DND-41 (cell line): ENCODE measurements at regions not wholly inside any gene's neighbourhood (a gene's known extent, or its start where the extent isn't known, plus 50 kb on each side); places are given as distances from the start of the nearest gene placed in this dataset.

Experiments
- ATAC-seq: fragments of 200-7000 bp; cut with Tn5 transposase; 3 replicates; pipeline ENCODE4 v1.9.1; 2021; ENCODE audit warnings: low read depth; ENCODE audit not compliant: insufficient read depth
- DNase-seq: peaks from one replicate; pipeline ENCODE4 v3.0.0-alpha.2; 2020
- H2AFZ ChIP-seq: 2 replicates; pipeline ENCODE4 v1.6.0; 2012; ENCODE audit warnings: low read depth, low read length
- H3K27ac ChIP-seq: 2 replicates; pipeline ENCODE4 v1.5.1; 2012; ENCODE audit warnings: low read length, inconsistent platforms
- H3K27me3 ChIP-seq: fragments of 200-600 bp; sonication (generic); 2 replicates; pipeline ENCODE4 v1.6.0; 2012; ENCODE audit warnings: low read length, mild to moderate bottlenecking, inconsistent platforms; ENCODE audit not compliant: insufficient read depth, poor library complexity
- H3K36me3 ChIP-seq: 2 replicates; pipeline ENCODE4 v1.5.1; 2012; ENCODE audit warnings: low read length, inconsistent platforms; ENCODE audit not compliant: insufficient read depth
- H3K4me1 ChIP-seq: 2 replicates; pipeline ENCODE4 v1.5.1; 2012; ENCODE audit warnings: mild to moderate bottlenecking, low read length; ENCODE audit not compliant: insufficient read depth
- H3K4me2 ChIP-seq: 2 replicates; pipeline ENCODE4 v1.6.0; 2012; ENCODE audit warnings: mild to moderate bottlenecking, moderate library complexity, low read length, inconsistent platforms; ENCODE audit not compliant: insufficient read depth
- H3K4me3 ChIP-seq, 2 experiments: fragments of 200-600 bp in 1 of 2; shearing (Covaris generic) in 1 of 2; 2 replicates each; pipeline ENCODE4 v1.5.1; 2012 to 2016; ENCODE audit warnings: inconsistent platforms in 2 of 2, low read length in 2 of 2, mild to moderate bottlenecking in 2 of 2, low read depth in 1 of 2, moderate library complexity in 1 of 2
- H3K79me2 ChIP-seq: 2 replicates; pipeline ENCODE4 v1.6.0; 2012; ENCODE audit warnings: low read length, inconsistent platforms; ENCODE audit not compliant: insufficient read depth
- H3K9ac ChIP-seq: 2 replicates; pipeline ENCODE4 v1.6.0; 2012; ENCODE audit warnings: low read depth, mild to moderate bottlenecking, inconsistent platforms, low read length, moderate library complexity
- H3K9me3 ChIP-seq: 2 replicates; pipeline ENCODE4 v1.5.1; 2012; ENCODE audit warnings: low read length, moderate library complexity, mild to moderate bottlenecking, inconsistent platforms; ENCODE audit not compliant: insufficient read depth, severe bottlenecking
- H4K20me1 ChIP-seq: 2 replicates; pipeline ENCODE4 v1.6.0; 2012; ENCODE audit warnings: low read length; ENCODE audit not compliant: insufficient read depth
- EZH2 ChIP-seq: IDR thresholded peaks from 3 replicates; pipeline ENCODE4 v1.6.1; 2012; ENCODE audit warnings: borderline replicate concordance, low read depth, mild to moderate bottlenecking, moderate library complexity, low read length, inconsistent platforms; ENCODE audit not compliant: severe bottlenecking
- TF ChIP-seq, protein P1 (sequence below): IDR thresholded peaks from 2 replicates; pipeline ENCODE4 v1.5.1; 2012; ENCODE audit warnings: borderline replicate concordance, low read length, moderate library complexity, mild to moderate bottlenecking; ENCODE audit not compliant: poor library complexity, severe bottlenecking; ENCODE audit errors: extremely low read depth

DNA sequence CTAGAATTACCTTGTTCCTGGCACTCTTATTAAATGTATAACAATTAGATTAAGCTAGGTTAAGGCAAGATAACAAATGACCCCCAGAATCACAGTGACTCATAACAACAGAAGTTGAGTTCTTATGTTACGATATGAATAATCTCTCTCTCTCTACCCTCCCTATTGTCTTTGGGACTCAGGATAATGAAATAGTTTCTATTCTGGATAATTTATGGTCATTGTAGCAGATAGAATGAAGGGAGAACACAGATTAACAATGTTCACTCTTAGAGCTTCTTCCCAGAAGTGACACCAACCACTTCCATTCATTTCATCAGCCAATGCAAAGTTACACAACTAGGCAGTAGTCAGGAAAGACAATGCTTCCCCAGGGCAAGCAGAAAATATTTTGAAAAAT lies 334.5 kb downstream of the C11orf87 start:
- no peak overlapping the region for H3K27ac ChIP-seq
- H3K4me1 ChIP-seq, result no peaks in the 10 kb centered on the region
- H3K79me2 ChIP-seq, result no peaks in the 10 kb centered on the region
- no peak overlapping the region for H3K4me3 ChIP-seq
- TF ChIP-seq, protein P1, sequence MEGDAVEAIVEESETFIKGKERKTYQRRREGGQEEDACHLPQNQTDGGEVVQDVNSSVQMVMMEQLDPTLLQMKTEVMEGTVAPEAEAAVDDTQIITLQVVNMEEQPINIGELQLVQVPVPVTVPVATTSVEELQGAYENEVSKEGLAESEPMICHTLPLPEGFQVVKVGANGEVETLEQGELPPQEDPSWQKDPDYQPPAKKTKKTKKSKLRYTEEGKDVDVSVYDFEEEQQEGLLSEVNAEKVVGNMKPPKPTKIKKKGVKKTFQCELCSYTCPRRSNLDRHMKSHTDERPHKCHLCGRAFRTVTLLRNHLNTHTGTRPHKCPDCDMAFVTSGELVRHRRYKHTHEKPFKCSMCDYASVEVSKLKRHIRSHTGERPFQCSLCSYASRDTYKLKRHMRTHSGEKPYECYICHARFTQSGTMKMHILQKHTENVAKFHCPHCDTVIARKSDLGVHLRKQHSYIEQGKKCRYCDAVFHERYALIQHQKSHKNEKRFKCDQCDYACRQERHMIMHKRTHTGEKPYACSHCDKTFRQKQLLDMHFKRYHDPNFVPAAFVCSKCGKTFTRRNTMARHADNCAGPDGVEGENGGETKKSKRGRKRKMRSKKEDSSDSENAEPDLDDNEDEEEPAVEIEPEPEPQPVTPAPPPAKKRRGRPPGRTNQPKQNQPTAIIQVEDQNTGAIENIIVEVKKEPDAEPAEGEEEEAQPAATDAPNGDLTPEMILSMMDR, result no peak
- TF ChIP-seq EZH2, result no peak
- DNase-seq (no peak), ATAC-seq (no peak)
- H3K27me3 ChIP-seq, result no peaks in the 10 kb centered on the region
- no peak overlapping the region for H2AFZ ChIP-seq
- no peak overlapping the region for H3K9ac ChIP-seq
- no peaks in the 10 kb centered on the region for H3K36me3 ChIP-seq
- no peaks in the 10 kb centered on the region for H3K9me3 ChIP-seq
- no peak overlapping the region for H3K4me2 ChIP-seq
- H4K20me1 ChIP-seq, result no peaks in the 10 kb centered on the region

DNA sequence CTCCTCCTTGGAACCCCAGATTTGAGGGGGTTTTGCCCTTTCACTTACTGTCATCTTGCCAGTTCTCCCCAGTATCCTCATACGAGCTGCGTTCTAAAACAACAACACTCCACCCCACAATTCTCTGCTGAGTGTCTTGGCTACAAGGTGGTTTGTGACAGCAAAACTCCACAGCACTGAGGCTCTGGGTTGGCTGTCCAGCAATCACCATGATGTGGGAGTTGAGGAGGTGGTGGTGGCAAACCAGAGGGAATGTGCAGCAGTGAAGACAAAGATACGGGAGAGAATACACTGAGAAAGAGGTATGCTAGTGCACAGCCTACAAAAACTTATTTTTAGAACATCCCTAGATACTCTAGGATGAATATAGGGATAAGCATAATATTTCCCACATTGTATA lies 335.0 kb downstream of the C11orf87 start:
- Histone ChIP-seq H3K27ac (no peak overlapping the region), H3K4me1 (no peaks in the 10 kb centered on the region), H3K36me3 (no peaks in the 10 kb centered on the region), H3K4me2 (no peak overlapping the region), H3K4me3 (no peak overlapping the region), H4K20me1 (no peaks in the 10 kb centered on the region), H2AFZ (no peak overlapping the region), H3K9me3 (no peaks in the 10 kb centered on the region), H3K9ac (no peak overlapping the region), H3K79me2 (no peaks in the 10 kb centered on the region), H3K27me3 (no peaks in the 10 kb centered on the region)
- ATAC-seq, result no peak
- DNase-seq, result no peak
- TF ChIP-seq, protein P1, result no peak
- no peak for TF ChIP-seq EZH2

DNA sequence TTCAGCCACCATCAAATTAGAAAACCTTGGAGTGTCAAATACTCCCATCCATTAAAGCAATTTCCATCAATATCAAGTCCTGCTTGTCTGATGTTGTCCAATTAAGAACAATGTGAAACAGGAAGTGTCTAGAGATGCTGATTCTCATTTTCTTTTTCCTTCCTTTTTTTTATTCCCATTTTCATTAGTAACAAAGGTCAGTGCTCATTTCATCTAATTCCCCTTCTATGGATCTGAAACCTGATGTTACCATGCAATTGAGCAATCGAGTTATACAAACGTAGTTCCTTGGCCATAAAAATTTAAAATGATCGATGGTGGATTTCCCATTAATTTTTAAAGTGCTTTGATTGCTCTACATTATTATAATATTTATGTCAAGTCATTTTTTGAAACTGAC lies 330.6 kb upstream of the ZC3H12C start:
- no peaks in the 10 kb centered on the region for H3K9me3 ChIP-seq
- no peaks in the 10 kb centered on the region for H3K4me1 ChIP-seq
- H3K4me3 ChIP-seq, result no peak overlapping the region
- ATAC-seq (no peak), DNase-seq (no peak)
- no peaks in the 10 kb centered on the region for H4K20me1 ChIP-seq
- no peaks in the 10 kb centered on the region for H3K79me2 ChIP-seq
- no peaks in the 10 kb centered on the region for H3K36me3 ChIP-seq
- H3K27ac ChIP-seq, result no peak overlapping the region
- no peak overlapping the region for H2AFZ ChIP-seq
- no peak overlapping the region for H3K4me2 ChIP-seq
- no peak overlapping the region for H3K9ac ChIP-seq
- no peaks in the 10 kb centered on the region for H3K27me3 ChIP-seq
- TF ChIP-seq, protein P1, result no peak
- TF ChIP-seq EZH2, result no peak
